ENCODE measurements at regions not wholly inside any gene's neighbourhood (a gene's known extent, or its start where the extent isn't known, plus 50 kb on each side); places are given as distances from the start of the nearest gene placed in this dataset.

DNA sequence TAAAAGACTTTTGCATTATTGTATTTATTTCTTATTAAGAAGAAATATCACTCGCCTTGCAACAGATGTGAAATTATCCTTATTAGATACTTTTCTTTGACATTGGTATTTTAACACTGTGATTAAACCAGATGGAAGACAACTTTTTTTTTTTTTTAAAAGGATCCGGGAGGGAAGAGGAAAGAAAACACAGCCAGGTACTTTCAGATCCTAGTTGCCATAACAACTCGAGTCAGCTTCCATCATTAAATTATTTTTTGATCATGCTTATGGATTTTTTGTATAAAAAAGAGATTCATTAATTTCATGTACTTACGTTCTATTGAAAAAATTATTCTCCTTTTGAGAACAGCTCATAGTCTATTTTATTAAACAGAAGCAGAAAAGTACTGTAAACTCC lies 515.7 kb downstream of the TBC1D4 start:
- TF ChIP-seq POLR2A (IDR thresholded peaks at IDR 0.05; ENCODE audit: low read depth, low read length) (no peak), POLR2AphosphoS5 (IDR thresholded peaks at IDR 0.05; ENCODE audit: low read depth, low read length) (no peak), TAF1 (IDR thresholded peaks at IDR 0.05; ENCODE audit: borderline replicate concordance, low read depth, low read length) (no peak)

All from GM12892 (cell line).